ENCODE measurements at regions not wholly inside any gene's neighbourhood (a gene's known extent, or its start where the extent isn't known, plus 50 kb on each side); places are given as distances from the start of the nearest gene placed in this dataset.

- H3K9me3 ChIP-seq (replicated peaks; ENCODE audit: control insufficient read depth, insufficient read depth, low read length): no peaks in the 10 kb centered on the region
- no peaks in the 10 kb centered on the region for H3K36me3 ChIP-seq (ENCODE audit: control insufficient read depth in 2 of 2, extremely low read depth in 1 of 2, insufficient read depth in 2 of 2, low read length in 2 of 2)
- no peak overlapping the region for H3K9ac ChIP-seq (replicated peaks; ENCODE audit: extremely low read depth, insufficient read depth, low read length)
- intact Hi-C loops (cut with micrococcal nuclease): no loop called here
- no peaks in the 10 kb centered on the region for H3K27me3 ChIP-seq (ENCODE audit: control insufficient read depth in 2 of 2, insufficient read depth in 2 of 2, low read length in 2 of 2)
- FAIRE-seq (no peak), DNase-seq (ENCODE audit: low read depth, low spot score) (no peak)
- H3K4me1 ChIP-seq (ENCODE audit: control insufficient read depth, extremely low read depth, insufficient read depth, low read length): no peaks in the 10 kb centered on the region
- H4K20me1 ChIP-seq (replicated peaks; ENCODE audit: control insufficient read depth, extremely low read depth, insufficient read depth, low read length): no peaks in the 10 kb centered on the region
- H3K79me2 ChIP-seq (ENCODE audit: control insufficient read depth, insufficient read depth, low read length): no peaks in the 10 kb centered on the region
- CTCF ChIA-PET: no interaction called here
- no peak overlapping the region for H3K4me3 ChIP-seq (replicated peaks in 1 of 3; ENCODE audit: insufficient read depth in 1 of 3, low read depth in 1 of 3, low read length in 3 of 3)
- H3K27ac ChIP-seq (ENCODE audit: insufficient read depth, low read depth, low read length): no peak overlapping the region
- no peak overlapping the region for H3K4me2 ChIP-seq (ENCODE audit: insufficient read depth, low read length)
- no peak for TF ChIP-seq MYC (IDR thresholded peaks at IDR 0.05; ENCODE audit: low read depth, low read length)
- TF ChIP-seq CTCF (IDR thresholded peaks at IDR 0.05; ENCODE audit: extremely low read depth in 1 of 2, insufficient read depth in 1 of 2, low read depth in 1 of 2, low read length in 2 of 2): no peak
- H3K9me1 ChIP-seq (replicated peaks; ENCODE audit: control insufficient read depth, extremely low read depth, insufficient read depth, low read length): no peaks in the 10 kb centered on the region
- POLR2A ChIA-PET: no interaction called here
- H2AFZ ChIP-seq (ENCODE audit: low read depth, low read length): no peak overlapping the region
- no TSS peak for BruUV-seq (replicated peaks)
- dilution Hi-C loops (cut with MboI; ENCODE audit: extremely low pct_ligation_motif_present, low sequenced_read_pairs): no loop called here
These were observed 1305.8 kb downstream of the ROBO1 start for GRCh38 chr3:78462021-78462420.

GRCh38 chr3:78476076-78476475 lies 1291.7 kb downstream of the ROBO1 start:
- no peak for DNase-seq (ENCODE audit: low read depth, low spot score)
- no peak for TF ChIP-seq FOS (IDR thresholded peaks at IDR 0.05; ENCODE audit: borderline replicate concordance, insufficient read depth, low read length)
- TF ChIP-seq CTCF (IDR thresholded peaks at IDR 0.05; ENCODE audit: extremely low read depth in 1 of 2, insufficient read depth in 1 of 2, low read depth in 1 of 2, low read length in 2 of 2): no peak
- TF ChIP-seq GATA2 (IDR thresholded peaks at IDR 0.05; ENCODE audit: insufficient read depth, insufficient read length, low read depth, low read length): no peak
- no peak for TF ChIP-seq POLR2A (IDR thresholded peaks at IDR 0.05; ENCODE audit: low read depth, low read length)
- no peak for TF ChIP-seq EZH2 (IDR thresholded peaks at IDR 0.05; ENCODE audit: borderline replicate concordance, low read depth, low read length, severe bottlenecking)
- no peak for TF ChIP-seq MYC (IDR thresholded peaks at IDR 0.05; ENCODE audit: low read depth, low read length)
- TF ChIP-seq JUN (IDR thresholded peaks at IDR 0.05; ENCODE audit: borderline replicate concordance, insufficient read depth, insufficient read length, low read depth): no peak

More at GRCh38 chr3:78476076-78476475, 1291.7 kb downstream of the ROBO1 start:
- FAIRE-seq: no peak
- Histone ChIP-seq H3K9me3 (replicated peaks; ENCODE audit: control insufficient read depth, insufficient read depth, low read length) (no peaks in the 10 kb centered on the region), H3K27ac (ENCODE audit: insufficient read depth, low read depth, low read length) (no peak overlapping the region), H3K4me1 (ENCODE audit: control insufficient read depth, extremely low read depth, insufficient read depth, low read length) (no peaks in the 10 kb centered on the region), H3K9ac (replicated peaks; ENCODE audit: extremely low read depth, insufficient read depth, low read length) (no peak overlapping the region), H4K20me1 (replicated peaks; ENCODE audit: control insufficient read depth, extremely low read depth, insufficient read depth, low read length) (no peaks in the 10 kb centered on the region), H3K4me2 (ENCODE audit: insufficient read depth, low read length) (no peak overlapping the region), H2AFZ (ENCODE audit: low read depth, low read length) (no peak overlapping the region), H3K36me3 (ENCODE audit: control insufficient read depth in 2 of 2, extremely low read depth in 1 of 2, insufficient read depth in 2 of 2, low read length in 2 of 2) (no peaks in the 10 kb centered on the region), H3K79me2 (ENCODE audit: control insufficient read depth, insufficient read depth, low read length) (no peaks in the 10 kb centered on the region), H3K27me3 (ENCODE audit: control insufficient read depth in 2 of 2, insufficient read depth in 2 of 2, low read length in 2 of 2) (no peaks in the 10 kb centered on the region), H3K4me3 (replicated peaks in 1 of 3; ENCODE audit: insufficient read depth in 1 of 3, low read depth in 1 of 3, low read length in 3 of 3) (no peak overlapping the region), H3K9me1 (replicated peaks; ENCODE audit: control insufficient read depth, extremely low read depth, insufficient read depth, low read length) (no peaks in the 10 kb centered on the region)
- dilution Hi-C loops (cut with MboI; ENCODE audit: extremely low pct_ligation_motif_present, low sequenced_read_pairs) (no loop called here), intact Hi-C loops (cut with micrococcal nuclease) (no loop called here)
- ChIA-PET POLR2A (no interaction called here), CTCF (no interaction called here)
- no TSS peak for BruUV-seq (replicated peaks)

All from endothelial cell of umbilical vein (primary cell).